Tibial nerve (tissue), 3 donors: ENCODE measurements at regions not wholly inside any gene's neighbourhood (a gene's known extent, or its start where the extent isn't known, plus 50 kb on each side); places are given as distances from the start of the nearest gene placed in this dataset.

Experiments
- POLR2A ChIP-seq, 2 donors: fragments of 450-650 bp; IDR thresholded peaks; one replicate each; pipeline ENCODE4 v1.6.1; 2017; ENCODE audit warnings: antibody characterized with exemption in 2 of 2, mild to moderate bottlenecking in 2 of 2, moderate library complexity in 2 of 2
- TF ChIP-seq, protein P1 (sequence below), 5 experiments: fragments of 200-600 bp in 3 of 5; fragments of 450-650 bp in 2 of 5; sonication (generic) in 3 of 5; IDR thresholded peaks; one replicate each; pipeline ENCODE4 v1.5.1; 2016 to 2019; ENCODE audit warnings: antibody characterized with exemption in 5 of 5, mild to moderate bottlenecking in 3 of 5, moderate library complexity in 2 of 5

GRCh38 chrX:460823-461640 lies 74.3 kb upstream of the PPP2R3B start:
- TF ChIP-seq, protein P1, sequence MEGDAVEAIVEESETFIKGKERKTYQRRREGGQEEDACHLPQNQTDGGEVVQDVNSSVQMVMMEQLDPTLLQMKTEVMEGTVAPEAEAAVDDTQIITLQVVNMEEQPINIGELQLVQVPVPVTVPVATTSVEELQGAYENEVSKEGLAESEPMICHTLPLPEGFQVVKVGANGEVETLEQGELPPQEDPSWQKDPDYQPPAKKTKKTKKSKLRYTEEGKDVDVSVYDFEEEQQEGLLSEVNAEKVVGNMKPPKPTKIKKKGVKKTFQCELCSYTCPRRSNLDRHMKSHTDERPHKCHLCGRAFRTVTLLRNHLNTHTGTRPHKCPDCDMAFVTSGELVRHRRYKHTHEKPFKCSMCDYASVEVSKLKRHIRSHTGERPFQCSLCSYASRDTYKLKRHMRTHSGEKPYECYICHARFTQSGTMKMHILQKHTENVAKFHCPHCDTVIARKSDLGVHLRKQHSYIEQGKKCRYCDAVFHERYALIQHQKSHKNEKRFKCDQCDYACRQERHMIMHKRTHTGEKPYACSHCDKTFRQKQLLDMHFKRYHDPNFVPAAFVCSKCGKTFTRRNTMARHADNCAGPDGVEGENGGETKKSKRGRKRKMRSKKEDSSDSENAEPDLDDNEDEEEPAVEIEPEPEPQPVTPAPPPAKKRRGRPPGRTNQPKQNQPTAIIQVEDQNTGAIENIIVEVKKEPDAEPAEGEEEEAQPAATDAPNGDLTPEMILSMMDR (IDR thresholded peaks at IDR 0.05), result no peak
- no peak for TF ChIP-seq POLR2A (IDR thresholded peaks at IDR 0.05)
